WI38 (cell line): ENCODE measurements at regions not wholly inside any gene's neighbourhood (a gene's known extent, or its start where the extent isn't known, plus 50 kb on each side); places are given as distances from the start of the nearest gene placed in this dataset.
"Not testable (repeated sequence)": the region's sequence is repeated elsewhere in the genome, so short reads cannot be mapped to it uniquely, and the experiment has no call there.

ENCODE experiments used
- H3K4me3 ChIP-seq: 2 replicates; pipeline ENCODE4 v1.5.1; 2011; ENCODE audit warnings: low read depth, mild to moderate bottlenecking, control low read depth, low read length
- TF ChIP-seq, protein P1 (sequence below): IDR thresholded peaks from 2 replicates; pipeline ENCODE4 v1.5.1; 2012; ENCODE audit warnings: low read depth, mild to moderate bottlenecking, control low read depth, low read length

DNA sequence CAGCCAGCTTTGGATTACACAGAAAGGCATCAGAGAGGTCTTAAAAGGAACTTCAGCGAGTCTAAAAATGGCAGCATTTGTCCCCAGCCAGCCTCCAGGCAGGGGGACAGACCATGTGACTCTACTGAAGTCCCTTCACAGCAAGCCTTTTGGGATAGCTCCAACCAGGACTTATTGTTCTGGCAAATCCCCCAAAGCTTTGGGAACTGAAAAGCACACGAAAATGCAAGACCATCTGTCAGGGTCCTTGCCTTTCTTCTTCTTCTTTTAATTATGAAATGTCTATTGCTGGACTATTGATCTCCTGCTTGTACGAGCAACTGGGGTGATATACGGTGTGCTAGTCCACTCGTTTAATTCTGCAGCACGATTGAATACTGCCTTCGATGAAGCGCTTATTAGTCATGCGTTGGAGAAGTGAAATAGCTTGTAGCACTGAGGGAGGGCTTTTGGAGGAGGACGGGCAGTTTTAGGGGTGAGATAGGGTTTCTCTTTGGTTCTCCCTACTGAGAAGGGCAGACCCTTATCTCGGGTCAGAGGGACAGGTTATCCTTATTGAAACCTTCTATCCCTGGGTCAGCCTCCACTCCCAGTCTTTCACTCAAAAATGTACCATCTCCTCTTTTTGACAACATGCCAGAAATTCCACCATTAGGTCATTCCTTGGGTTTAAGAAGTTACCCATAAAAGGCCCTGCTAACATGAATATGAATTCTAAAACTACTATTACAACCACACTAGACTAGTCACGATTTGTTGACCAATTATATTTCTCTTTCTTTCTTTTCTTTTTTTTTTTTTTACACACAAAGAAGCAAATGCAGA, 416.4 kb downstream of the MIAT start:
- TF ChIP-seq, protein P1, sequence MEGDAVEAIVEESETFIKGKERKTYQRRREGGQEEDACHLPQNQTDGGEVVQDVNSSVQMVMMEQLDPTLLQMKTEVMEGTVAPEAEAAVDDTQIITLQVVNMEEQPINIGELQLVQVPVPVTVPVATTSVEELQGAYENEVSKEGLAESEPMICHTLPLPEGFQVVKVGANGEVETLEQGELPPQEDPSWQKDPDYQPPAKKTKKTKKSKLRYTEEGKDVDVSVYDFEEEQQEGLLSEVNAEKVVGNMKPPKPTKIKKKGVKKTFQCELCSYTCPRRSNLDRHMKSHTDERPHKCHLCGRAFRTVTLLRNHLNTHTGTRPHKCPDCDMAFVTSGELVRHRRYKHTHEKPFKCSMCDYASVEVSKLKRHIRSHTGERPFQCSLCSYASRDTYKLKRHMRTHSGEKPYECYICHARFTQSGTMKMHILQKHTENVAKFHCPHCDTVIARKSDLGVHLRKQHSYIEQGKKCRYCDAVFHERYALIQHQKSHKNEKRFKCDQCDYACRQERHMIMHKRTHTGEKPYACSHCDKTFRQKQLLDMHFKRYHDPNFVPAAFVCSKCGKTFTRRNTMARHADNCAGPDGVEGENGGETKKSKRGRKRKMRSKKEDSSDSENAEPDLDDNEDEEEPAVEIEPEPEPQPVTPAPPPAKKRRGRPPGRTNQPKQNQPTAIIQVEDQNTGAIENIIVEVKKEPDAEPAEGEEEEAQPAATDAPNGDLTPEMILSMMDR: no peak

DNA sequence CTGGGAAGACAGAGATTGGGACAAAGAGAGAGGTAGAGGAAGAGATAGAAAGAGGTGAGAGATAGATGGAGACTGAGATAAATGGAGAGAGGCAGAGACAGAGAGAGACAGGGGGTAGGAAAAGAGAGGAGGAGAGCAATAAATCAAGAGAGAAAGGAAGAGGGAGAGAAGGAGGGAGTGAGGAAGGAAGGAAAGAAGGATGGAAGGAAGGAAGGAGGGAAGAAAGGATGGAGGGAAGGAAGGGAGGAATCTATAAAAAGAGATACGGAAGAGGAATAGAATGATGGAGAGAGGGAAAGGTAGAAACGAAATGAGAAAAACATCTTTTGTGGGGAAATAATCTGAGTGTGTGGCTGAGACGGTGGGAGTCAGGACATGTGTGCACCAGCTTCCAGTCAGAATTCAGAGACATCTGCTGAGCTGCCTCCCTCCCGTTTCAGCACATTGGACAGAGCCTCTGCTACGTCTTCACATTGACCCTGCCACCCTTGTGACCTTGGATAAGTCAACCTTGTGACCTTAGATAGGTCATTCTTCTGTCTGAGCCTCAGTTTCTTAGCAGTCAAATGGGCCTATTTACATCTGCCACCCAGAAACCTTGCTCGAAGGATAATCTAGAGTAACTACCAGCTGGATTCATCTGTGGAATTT, 417.8 kb downstream of the MIAT start:
- TF ChIP-seq, protein P1: no peak
- no peak overlapping the region for H3K4me3 ChIP-seq

More for the DNA sequence above, 416.4 kb downstream of the MIAT start:
- H3K4me3 ChIP-seq: no peak overlapping the region

DNA sequence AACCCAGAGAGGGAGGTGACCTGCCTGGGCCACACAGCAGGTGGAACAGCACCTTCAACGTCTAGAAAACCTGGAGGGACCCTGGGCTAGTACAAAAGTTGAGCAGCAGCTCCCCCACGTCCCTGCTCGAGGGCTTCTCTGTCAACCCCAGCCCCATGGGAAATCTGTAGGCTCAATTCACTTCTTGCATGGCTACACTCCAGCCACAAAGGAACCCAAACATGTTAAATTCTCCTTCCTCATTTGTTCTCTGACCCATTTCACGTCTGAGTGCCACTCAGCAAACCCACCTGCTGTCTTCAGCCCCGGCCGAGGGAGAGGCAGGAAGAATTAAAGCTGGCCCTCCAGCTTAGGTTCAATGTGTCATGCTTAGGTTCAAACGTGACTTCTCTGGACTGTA, 418.5 kb downstream of the MIAT start:
- TF ChIP-seq, protein P1: no peak
- H3K4me3 ChIP-seq: no peak overlapping the region

DNA sequence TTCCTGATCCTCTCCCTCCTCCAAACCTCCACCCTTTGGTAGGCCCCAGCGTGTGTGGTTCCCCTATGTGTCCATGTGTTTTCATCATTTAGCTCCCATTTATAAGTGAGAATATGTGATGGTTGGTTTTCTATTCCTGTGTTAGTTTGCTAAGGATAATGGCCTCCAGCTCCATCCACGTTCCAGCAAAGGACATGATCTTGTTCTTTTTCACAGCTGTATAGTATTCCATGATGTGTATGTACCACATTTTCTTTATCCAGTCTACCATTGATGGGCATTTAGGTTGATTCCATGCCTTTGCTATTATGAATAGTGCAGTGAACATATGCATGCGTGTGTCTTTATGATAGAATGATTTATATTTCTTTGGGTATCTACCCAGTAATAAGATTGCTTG, 420.7 kb downstream of the MIAT start:
- not testable (repeated sequence) for H3K4me3 ChIP-seq

DNA sequence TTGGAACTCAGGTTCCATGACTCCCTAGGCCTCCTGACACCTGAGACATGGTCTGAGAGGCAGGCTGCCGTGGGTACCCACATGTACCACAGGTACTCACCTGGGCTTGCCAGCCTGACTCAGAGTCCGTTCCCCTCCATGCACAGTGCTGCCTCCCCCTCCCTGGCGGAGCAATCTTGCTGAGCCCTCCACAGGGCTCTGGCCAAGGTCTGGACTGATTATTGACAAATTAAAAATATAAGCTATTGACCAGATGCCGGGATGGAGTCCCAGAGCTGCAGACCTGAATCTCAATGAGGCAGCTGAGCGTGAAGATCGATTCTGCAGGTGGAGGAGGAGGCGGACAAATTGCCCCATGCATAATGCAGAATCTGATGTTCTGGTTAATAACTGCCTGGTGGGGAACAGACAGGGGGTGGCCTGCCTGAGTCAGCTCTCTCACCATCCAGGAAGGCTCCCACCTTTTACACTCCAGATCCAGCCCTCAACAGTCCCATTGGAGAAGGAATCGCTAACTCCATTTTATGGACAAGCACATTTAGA, 422.7 kb downstream of the MIAT start:
- H3K4me3 ChIP-seq: no peak overlapping the region
- TF ChIP-seq, protein P1: no peak

DNA sequence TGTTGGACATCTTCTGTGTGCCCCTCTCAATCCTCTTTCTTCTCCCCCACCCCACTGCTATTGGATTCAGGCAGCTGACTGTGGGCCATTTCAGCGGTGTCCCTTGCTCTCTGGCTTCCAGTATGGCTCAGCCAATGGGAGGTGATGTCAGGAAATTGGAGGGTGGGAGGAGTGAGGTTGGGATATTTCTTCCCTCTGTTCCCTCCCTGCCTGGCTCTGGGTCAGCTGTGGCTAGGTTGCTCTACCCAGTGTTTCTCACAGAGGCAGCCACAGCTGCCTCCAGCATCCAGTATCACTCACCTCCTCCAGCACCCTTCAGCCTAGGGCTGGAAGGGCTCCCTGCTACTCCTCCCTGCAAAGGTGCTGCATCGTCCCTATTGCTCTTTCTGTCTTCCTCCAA, 423.5 kb downstream of the MIAT start:
- TF ChIP-seq, protein P1: no peak

DNA sequence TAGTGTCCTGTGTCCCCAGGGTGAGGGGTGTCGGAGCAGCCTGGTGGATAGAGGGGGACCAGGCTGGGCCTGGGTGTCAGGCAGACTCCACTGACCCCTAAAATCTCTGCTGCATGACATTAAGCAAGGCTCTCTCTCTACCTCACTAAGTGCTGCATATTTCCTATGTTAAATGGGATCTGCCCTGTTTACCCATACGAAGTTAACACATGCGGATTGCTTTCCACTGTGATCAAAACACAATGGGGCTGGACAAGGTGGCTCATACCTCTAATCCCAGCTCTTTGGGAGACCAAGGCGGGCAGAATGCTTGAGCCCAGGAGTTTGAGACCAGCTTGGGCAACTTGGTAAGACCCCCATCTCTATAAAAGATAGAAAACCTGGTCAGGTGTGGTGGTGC, 426.2 kb downstream of the MIAT start:
- TF ChIP-seq, protein P1: no peak
- H3K4me3 ChIP-seq: no peak overlapping the region

More for the DNA sequence above, 423.5 kb downstream of the MIAT start:
- no peak overlapping the region for H3K4me3 ChIP-seq
